ENCODE measurements at regions not wholly inside any gene's neighbourhood (a gene's known extent, or its start where the extent isn't known, plus 50 kb on each side); places are given as distances from the start of the nearest gene placed in this dataset.

GRCh38 chr4:189787216-189788031 is 153.2 kb upstream of the FRG1 start:
- H3K4me3 ChIP-seq (ENCODE audit: low read depth in 2 of 2, low read length in 2 of 2), result no peak overlapping the region
- POLR2A ChIA-PET, result no interaction called here
- H3K36me3 ChIP-seq (ENCODE audit: control insufficient read depth, insufficient read depth, low read length), result no peaks in the 10 kb centered on the region
- H3K4me1 ChIP-seq (ENCODE audit: control insufficient read depth, insufficient read depth, low read length), result no peaks in the 10 kb centered on the region
- H3K27ac ChIP-seq (ENCODE audit: low read length), result no peak overlapping the region
- BruUV-seq (replicated peaks), result no TSS peak
- H3K9me3 ChIP-seq (ENCODE audit: control insufficient read depth, insufficient read depth, low read depth, low read length), result no peaks in the 10 kb centered on the region
- in situ Hi-C loops (cut with HindIII; ENCODE audit: low pct_unique_long_range_greater_than_20kb, low sequenced_read_pairs), result no loop called here
- no peak for DNase-seq (ENCODE audit: low read depth, low spot score)
- intact Hi-C loops (cut with micrococcal nuclease; ENCODE audit: unreplicated experiment), result no loop called here
- TF ChIP-seq POLR2AphosphoS5 (IDR thresholded peaks at IDR 0.05; ENCODE audit: low read depth, low read length), result no peak
- CTCF ChIA-PET, result no interaction called here
- H3K27me3 ChIP-seq (ENCODE audit: control insufficient read depth, insufficient read depth, low read length), result no peaks in the 10 kb centered on the region
- no peak for ATAC-seq

- no peak overlapping the region for H3K4me3 ChIP-seq (ENCODE audit: low read depth in 2 of 2, low read length in 2 of 2)
- in situ Hi-C loops (cut with HindIII; ENCODE audit: low pct_unique_long_range_greater_than_20kb, low sequenced_read_pairs) (no loop called here), intact Hi-C loops (cut with micrococcal nuclease; ENCODE audit: unreplicated experiment) (no loop called here)
- no peaks in the 10 kb centered on the region for H3K27me3 ChIP-seq (ENCODE audit: control insufficient read depth, insufficient read depth, low read length)
- no peak overlapping the region for H3K27ac ChIP-seq (ENCODE audit: low read length)
- CTCF ChIA-PET, result interaction anchor here (0.9 kb wide), 1 partner anchor 111 kb away, joined by 4 read pairs; no protein-coding TSS in a partner anchor
- no peaks in the 10 kb centered on the region for H3K4me1 ChIP-seq (ENCODE audit: control insufficient read depth, insufficient read depth, low read length)
- TF ChIP-seq CTCF (IDR thresholded peaks at IDR 0.05), result peak; percentile 85
- TF ChIP-seq REST (IDR thresholded peaks at IDR 0.05; ENCODE audit: insufficient read depth in 1 of 2, low read depth in 2 of 2, low read length in 1 of 2), result no peak
- no peak for TF ChIP-seq TCF7L2 (IDR thresholded peaks at IDR 0.05; ENCODE audit: low read depth, low read length)
- no peak for TF ChIP-seq SIN3A (IDR thresholded peaks at IDR 0.05; ENCODE audit: borderline replicate concordance, insufficient read depth, low read depth, low read length)
- TF ChIP-seq POLR2AphosphoS5 (IDR thresholded peaks at IDR 0.05; ENCODE audit: low read depth, low read length), result no peak
- no peaks in the 10 kb centered on the region for H3K36me3 ChIP-seq (ENCODE audit: control insufficient read depth, insufficient read depth, low read length)
- BruUV-seq (replicated peaks), result no TSS peak
- ATAC-seq, result peak; percentile 89
- peak; percentile 55 for DNase-seq (ENCODE audit: low read depth, low spot score)
- H3K9me3 ChIP-seq (ENCODE audit: control insufficient read depth, insufficient read depth, low read depth, low read length), result no peaks in the 10 kb centered on the region
- POLR2A ChIA-PET, result no interaction called here
Observed at GRCh38 chr4:189792924-189793618, 147.6 kb upstream of the FRG1 start.
